PC-9 (cell line): ENCODE measurements at regions not wholly inside any gene's neighbourhood (a gene's known extent, or its start where the extent isn't known, plus 50 kb on each side); places are given as distances from the start of the nearest gene placed in this dataset.

Experiments used
- EZH2 ChIP-seq: fragments of 200-600 bp; sonication (generic); IDR thresholded peaks from 2 replicates; pipeline ENCODE4 v1.8.0; 2017; ENCODE audit warnings: antibody characterized with exemption, low read depth
- TF ChIP-seq, protein P1 (sequence below): fragments of 200-600 bp; sonication (generic); conservative IDR thresholded peaks from 2 replicates; pipeline ENCODE4 v1.6.1; 2017; ENCODE audit warnings: mixed run types, antibody characterized with exemption, mild to moderate bottlenecking, moderate library complexity

- TF ChIP-seq, protein P1, sequence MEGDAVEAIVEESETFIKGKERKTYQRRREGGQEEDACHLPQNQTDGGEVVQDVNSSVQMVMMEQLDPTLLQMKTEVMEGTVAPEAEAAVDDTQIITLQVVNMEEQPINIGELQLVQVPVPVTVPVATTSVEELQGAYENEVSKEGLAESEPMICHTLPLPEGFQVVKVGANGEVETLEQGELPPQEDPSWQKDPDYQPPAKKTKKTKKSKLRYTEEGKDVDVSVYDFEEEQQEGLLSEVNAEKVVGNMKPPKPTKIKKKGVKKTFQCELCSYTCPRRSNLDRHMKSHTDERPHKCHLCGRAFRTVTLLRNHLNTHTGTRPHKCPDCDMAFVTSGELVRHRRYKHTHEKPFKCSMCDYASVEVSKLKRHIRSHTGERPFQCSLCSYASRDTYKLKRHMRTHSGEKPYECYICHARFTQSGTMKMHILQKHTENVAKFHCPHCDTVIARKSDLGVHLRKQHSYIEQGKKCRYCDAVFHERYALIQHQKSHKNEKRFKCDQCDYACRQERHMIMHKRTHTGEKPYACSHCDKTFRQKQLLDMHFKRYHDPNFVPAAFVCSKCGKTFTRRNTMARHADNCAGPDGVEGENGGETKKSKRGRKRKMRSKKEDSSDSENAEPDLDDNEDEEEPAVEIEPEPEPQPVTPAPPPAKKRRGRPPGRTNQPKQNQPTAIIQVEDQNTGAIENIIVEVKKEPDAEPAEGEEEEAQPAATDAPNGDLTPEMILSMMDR = no peak
- TF ChIP-seq EZH2 = no peak
Measured at GRCh38 chr15:95734422-95735316, 595.8 kb upstream of the NR2F2 start.
